Natural killer cell treated with Interleukin-12 subunit alpha and Interleukin-12 subunit beta and Interleukin-15 and Interleukin-18, amount 100 ng/mL, for 72 hours (primary cell): ENCODE measurements at regions not wholly inside any gene's neighbourhood (a gene's known extent, or its start where the extent isn't known, plus 50 kb on each side); places are given as distances from the start of the nearest gene placed in this dataset.

Experiments
- ATAC-seq, 2 donors: fragments of 150-1000 bp; cut with Tn5 transposase in 1 of 2; sonication (Bioruptor Pico), chemical (Tn5 transposase) in 1 of 2; 2 replicates each; pipeline ENCODE4 v1.10.0; 2021
- DNase-seq: peaks from one replicate; pipeline ENCODE4 v3.0.0; 2022; ENCODE audit warnings: low spot score
- H3K27ac Mint-ChIP-seq, 2 donors: 1 replicate in 1 of 2; 2 replicates in 1 of 2; pipeline ENCODE4 v1.8.0; 2022; ENCODE audit warnings: mixed read lengths in 2 of 2, mild to moderate bottlenecking in 1 of 2, moderate library complexity in 1 of 2
- H3K27me3 Mint-ChIP-seq, 2 donors: 1 replicate in 1 of 2; 2 replicates in 1 of 2; pipeline ENCODE4 v1.8.0; 2022; ENCODE audit warnings: mixed read lengths in 2 of 2
- H3K36me3 Mint-ChIP-seq: one replicate; pipeline ENCODE4 v1.8.0; 2022; ENCODE audit warnings: mixed read lengths
- H3K4me1 Mint-ChIP-seq, 2 donors: 1 replicate in 1 of 2; 2 replicates in 1 of 2; pipeline ENCODE4 v1.8.0; 2022; ENCODE audit warnings: low read depth in 2 of 2, mixed read lengths in 2 of 2, mild to moderate bottlenecking in 1 of 2
- H3K4me3 Mint-ChIP-seq: one replicate; pipeline ENCODE4 v1.8.0; 2022; ENCODE audit warnings: mixed read lengths
- H3K9me3 Mint-ChIP-seq: 2 replicates; pipeline ENCODE4 v1.8.0; 2022; ENCODE audit warnings: mixed read lengths

DNA sequence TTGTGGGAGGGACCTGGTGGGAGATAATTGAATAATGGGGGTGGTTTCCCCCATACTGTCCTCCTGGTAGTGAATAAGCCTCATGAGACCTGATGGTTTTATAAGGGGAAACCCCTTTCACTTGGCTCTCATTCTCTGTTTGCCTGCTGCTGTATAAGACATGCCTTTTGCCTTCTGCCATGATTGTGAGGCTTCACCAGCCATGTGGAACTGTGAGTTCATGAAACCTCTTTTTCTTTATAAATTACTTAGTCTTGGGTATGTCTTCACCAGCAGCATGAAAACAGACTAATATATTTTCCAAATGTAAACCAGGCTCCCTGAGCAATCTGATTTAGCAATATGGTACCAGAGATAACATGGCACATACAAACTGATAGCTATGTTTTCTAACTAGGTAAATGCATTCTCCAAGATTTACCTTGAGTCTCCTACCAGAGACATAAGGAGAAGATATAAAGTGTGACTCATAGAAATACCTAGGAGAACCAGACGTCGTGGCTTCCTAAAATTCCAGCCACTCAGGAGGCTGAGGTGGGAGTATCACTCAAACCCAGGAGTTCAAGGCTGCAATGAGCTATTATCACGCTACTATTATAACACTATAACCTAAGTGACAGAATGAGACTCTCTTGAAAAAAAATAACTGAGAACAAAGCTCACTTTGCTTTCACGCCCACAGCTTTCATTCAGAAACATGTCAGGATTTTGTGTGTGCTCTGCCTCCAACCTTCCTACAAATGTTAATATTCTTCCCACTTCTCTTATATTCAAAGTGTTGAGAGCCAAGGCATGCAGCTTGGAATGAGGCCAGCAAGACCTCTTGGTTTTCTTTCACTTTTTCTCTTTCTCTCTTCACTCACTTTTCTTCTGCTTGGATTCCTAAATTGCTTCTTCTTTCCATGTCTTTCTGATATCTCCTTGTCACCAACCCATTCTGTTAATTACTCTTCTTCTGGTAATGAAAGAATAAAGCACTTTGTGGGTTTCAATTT, 263.9 kb upstream of the UBE2E3 start:
- no peak overlapping the region for H3K27ac Mint-ChIP-seq
- DNase-seq (no peak), ATAC-seq (no peak)
- peaks cover 4 to 15% of the 10 kb centered on the region in 2 donors for H3K27me3 Mint-ChIP-seq
- no peaks in the 10 kb centered on the region for H3K36me3 Mint-ChIP-seq
- H3K4me1 Mint-ChIP-seq = no peaks in the 10 kb centered on the region
- peaks cover 7% of the 10 kb centered on the region for H3K9me3 Mint-ChIP-seq
- no peak overlapping the region for H3K4me3 Mint-ChIP-seq

DNA sequence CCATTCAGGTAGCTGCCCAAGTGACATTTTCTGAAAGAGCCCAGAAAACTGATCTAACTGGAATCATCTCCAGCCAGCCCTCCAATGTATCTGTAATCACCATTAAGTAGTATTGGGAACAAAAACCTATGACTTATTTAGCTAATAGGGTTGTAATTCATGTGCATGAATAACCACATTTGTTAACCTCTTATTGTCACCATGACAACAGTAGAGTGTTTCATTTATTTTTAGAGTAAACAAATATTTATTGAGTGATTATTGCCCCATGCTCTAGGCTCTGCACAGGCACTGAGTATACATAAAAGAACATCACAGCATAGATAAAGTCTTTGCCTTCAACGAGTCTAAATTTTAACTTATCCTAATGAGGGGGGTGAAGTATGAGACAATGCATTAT, 265.4 kb upstream of the UBE2E3 start:
- no peaks in the 10 kb centered on the region for H3K4me1 Mint-ChIP-seq
- H3K4me3 Mint-ChIP-seq = no peak overlapping the region
- no peak overlapping the region for H3K27ac Mint-ChIP-seq
- H3K36me3 Mint-ChIP-seq = no peaks in the 10 kb centered on the region
- H3K27me3 Mint-ChIP-seq = peaks cover 4 to 15% of the 10 kb centered on the region in 2 donors
- ATAC-seq = no peak
- DNase-seq = no peak
- peaks cover 7% of the 10 kb centered on the region for H3K9me3 Mint-ChIP-seq

DNA sequence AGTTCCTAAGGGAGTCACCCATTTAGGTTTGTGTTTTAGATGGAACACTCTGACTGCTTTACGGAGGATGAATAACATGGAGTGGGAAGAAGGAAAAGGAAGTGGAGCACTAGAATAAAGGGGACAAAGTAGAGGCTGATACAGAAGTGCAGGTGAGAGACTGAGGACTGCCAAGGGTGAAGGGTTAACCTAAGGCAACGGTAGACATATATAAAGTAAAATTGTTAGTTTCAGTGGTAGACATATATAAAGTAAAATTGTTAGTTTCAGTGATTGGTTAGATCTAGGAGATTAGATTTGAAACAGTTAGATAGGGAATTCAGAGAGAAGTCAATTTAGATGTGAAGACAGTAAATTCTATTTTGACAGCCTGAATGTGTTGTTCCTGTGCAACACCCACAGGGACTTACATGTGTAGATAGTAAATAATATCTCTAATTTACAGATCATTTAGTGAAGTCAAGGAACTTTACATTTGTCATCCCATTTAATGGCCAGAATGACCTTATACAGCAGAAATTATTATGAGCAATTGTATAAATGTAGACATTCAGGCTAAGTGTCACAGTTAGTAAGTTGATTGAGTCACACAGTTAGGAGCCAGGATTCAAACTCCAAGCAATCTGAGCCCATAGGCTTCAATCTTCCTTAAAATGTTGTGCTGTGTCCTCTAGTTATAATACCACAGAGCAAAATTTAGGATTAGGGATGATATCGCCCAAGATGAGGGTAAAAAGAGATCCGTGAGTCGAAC, 270.8 kb upstream of the UBE2E3 start:
- Mint-ChIP-seq H3K36me3 (no peaks in the 10 kb centered on the region), H3K27me3 (peaks cover 0 to 13% of the 10 kb centered on the region in 2 donors), H3K27ac (no peak overlapping the region), H3K4me1 (no peaks in the 10 kb centered on the region), H3K9me3 (peaks cover 4% of the 10 kb centered on the region), H3K4me3 (no peak overlapping the region)
- ATAC-seq = no peak
- DNase-seq = no peak

DNA sequence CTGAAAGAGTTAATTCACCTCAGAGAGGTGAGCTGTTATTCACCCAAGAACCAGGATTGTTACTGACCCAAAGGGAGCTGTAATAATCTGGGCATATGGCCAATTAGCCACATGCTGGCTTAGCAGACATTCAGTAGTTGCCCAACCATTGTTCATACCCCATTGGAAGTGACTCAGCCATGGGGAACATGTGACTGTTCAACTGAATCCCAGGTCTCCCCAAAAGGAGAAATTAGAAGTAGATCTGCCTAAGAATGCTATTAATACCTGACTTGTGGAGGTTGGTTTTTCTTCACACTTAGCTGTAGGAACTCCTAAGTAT, 272.6 kb upstream of the UBE2E3 start:
- Mint-ChIP-seq H3K4me1 (no peaks in the 10 kb centered on the region), H3K4me3 (no peak overlapping the region), H3K27me3 (peaks cover 0 to 13% of the 10 kb centered on the region in 2 donors), H3K9me3 (peaks cover 2% of the 10 kb centered on the region), H3K36me3 (no peaks in the 10 kb centered on the region), H3K27ac (no peak overlapping the region)
- ATAC-seq (no peak), DNase-seq (no peak)

DNA sequence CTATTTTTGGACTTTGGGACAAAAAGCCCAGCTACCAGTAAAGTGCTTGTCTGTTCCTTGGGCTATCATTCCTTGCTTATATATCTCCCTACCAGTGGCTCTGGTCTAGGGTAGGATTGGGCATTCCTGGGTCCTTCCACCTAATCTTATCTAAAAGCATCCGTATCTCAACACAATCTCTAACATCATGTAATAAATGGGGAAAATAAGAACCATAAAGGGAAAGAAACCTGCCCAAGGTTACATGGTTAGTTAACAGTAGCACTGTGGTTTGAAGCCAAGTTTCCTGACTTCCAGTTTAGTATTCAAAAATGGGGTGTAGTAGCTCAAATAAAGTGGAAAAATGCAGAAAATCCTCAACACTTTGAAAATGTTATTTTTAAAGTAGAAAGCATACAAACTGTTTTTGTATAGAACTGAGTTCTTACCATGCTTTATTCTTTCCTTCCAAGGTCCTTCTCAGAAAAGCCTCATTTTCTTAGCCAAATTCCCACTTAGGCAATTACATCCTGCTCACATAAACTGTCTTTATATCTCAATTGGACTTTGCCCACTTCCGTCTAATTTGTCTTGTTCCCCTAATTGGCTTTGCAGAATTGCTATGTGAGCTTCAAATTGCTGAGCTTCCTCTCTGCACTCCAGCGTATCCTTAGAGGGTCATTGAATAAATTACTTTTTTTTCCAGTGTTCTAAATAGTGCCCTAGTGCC, 273.1 kb upstream of the UBE2E3 start:
- no peak overlapping the region for H3K27ac Mint-ChIP-seq
- DNase-seq (no peak), ATAC-seq (no peak)
- H3K4me1 Mint-ChIP-seq = no peaks in the 10 kb centered on the region
- peaks cover 0 to 10% of the 10 kb centered on the region in 2 donors for H3K27me3 Mint-ChIP-seq
- no peaks in the 10 kb centered on the region for H3K36me3 Mint-ChIP-seq
- H3K9me3 Mint-ChIP-seq = no peaks in the 10 kb centered on the region
- H3K4me3 Mint-ChIP-seq = no peak overlapping the region

DNA sequence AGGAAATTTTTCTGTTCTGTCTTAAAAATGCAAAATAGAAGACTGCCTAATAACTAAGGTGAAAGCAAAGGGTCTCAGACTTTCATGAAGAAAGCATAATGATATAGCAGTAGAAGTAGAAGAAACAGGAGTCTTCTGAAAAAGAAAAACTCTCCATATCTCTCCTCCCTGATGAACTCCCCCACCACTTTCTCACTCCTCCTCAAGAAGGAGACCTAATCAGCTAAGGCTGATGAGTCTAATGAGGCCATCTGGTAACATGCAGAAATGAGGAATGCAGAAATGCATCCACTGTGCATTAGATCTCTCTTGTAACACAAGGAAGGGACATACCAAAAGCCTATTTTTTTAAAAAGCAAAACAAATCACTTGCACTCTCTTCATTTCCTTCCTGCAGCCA, 273.7 kb upstream of the UBE2E3 start:
- Mint-ChIP-seq H3K4me1 (no peaks in the 10 kb centered on the region), H3K36me3 (no peaks in the 10 kb centered on the region), H3K4me3 (no peak overlapping the region), H3K27me3 (peaks cover 0 to 6% of the 10 kb centered on the region in 2 donors), H3K9me3 (no peaks in the 10 kb centered on the region), H3K27ac (no peak overlapping the region)
- DNase-seq (no peak), ATAC-seq (no peak)

DNA sequence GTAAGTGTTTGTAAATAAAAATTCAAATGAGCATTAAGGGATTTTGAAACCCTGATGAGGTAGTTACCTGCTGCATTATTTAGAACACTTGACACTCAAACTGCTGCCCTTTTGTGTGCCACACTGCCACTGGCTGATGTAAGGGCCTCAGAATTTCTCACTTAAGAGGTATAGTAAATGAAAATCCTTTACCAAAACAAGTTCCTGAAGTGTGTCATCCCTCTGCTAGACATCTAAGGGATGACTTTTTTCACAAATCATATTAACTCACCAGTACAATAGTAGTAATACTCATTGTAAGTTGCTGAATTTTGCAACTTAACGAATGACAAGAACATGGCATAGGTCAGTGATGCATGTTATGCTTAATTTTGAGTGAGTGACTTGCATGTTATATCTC, 274.9 kb upstream of the UBE2E3 start:
- Mint-ChIP-seq H3K4me3 (no peak overlapping the region), H3K27me3 (peaks cover 0 to 6% of the 10 kb centered on the region in 2 donors), H3K27ac (no peak overlapping the region), H3K9me3 (no peaks in the 10 kb centered on the region), H3K36me3 (no peaks in the 10 kb centered on the region), H3K4me1 (no peaks in the 10 kb centered on the region)
- ATAC-seq (no peak), DNase-seq (no peak)

DNA sequence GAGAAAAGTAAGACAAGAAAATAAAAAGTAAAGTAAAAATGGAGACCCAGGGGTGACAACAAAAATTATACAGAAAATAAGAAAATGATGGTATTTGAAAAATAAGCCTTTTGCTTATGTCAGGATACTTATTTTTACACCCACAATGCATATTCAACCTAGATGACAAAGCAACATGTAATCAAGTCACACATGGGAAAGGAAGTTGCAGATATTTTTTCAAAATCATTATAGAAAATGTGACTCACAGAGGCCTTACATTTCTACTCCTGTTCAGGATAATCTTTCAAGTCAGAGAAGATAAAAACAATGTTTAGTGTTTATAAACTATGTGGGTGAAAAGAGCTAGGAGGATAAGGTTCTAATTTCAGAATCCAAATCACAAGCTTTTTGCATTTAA, 275.3 kb upstream of the UBE2E3 start:
- Mint-ChIP-seq H3K4me1 (no peaks in the 10 kb centered on the region), H3K4me3 (no peak overlapping the region), H3K36me3 (no peaks in the 10 kb centered on the region), H3K9me3 (no peaks in the 10 kb centered on the region), H3K27me3 (peaks cover 0 to 6% of the 10 kb centered on the region in 2 donors), H3K27ac (no peak overlapping the region)
- no peak for DNase-seq
- no peak for ATAC-seq

DNA sequence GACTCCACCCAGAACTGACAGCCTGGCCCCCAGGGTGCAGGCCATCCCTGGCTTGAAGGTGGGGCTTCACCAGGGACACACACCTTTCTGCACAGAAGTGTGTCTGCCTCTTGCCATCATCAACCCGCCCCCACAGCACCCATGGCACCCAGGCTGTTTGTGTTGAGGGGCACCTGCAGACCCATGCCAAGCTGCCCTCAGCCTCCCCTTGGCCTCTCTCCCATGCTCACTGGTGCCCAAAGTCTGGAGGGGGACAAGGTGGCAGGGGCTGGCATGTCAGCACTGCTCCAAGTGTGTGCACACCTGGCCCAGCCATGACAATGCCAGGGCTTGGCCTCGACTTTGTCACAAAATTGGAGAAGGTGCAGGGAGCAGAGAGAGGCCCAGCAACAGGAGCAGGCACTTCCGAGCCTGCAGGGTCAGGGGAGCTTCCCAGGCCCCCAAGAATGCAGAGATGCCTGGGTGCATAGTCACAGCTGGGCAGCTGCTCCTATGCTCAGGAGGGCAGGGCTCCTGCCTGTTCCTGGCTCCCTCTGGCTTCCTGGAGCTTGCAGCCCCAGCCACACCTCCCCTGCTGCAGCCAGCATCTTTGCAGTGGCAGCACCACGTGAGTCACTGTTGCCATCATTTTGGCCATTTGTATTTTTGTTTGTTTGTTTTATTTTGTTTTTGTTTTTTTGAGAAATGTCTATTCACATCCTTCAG, 280.6 kb upstream of the UBE2E3 start:
- Mint-ChIP-seq H3K9me3 (no peaks in the 10 kb centered on the region), H3K27ac (no peak overlapping the region), H3K36me3 (no peaks in the 10 kb centered on the region), H3K27me3 (no peaks in the 10 kb centered on the region), H3K4me1 (no peaks in the 10 kb centered on the region), H3K4me3 (no peak overlapping the region)
- DNase-seq = no peak
- ATAC-seq = peak; percentile 27 to 60

DNA sequence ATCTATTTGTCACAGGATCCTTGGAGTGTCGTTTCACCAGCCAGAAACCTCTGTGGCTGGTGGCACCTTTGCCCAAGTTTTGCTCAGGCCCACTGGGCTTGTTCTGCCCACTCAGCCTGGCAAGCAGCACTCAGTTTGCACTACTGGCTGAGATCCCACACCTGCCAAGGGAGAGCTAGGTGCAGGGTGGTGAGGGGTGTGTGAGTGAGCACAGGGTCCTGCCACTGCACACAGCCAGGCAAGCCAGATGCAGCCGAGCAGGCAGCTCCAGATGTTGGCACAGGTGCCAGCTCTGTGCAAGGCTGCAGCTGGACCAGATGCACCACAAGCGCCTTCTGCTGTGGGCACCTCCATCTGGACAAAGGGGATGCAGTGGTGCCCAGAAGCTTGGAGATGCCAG, 281.7 kb upstream of the UBE2E3 start:
- no peaks in the 10 kb centered on the region for H3K9me3 Mint-ChIP-seq
- DNase-seq (no peak), ATAC-seq (peak; percentile 31 to 53)
- H3K36me3 Mint-ChIP-seq = no peaks in the 10 kb centered on the region
- H3K27ac Mint-ChIP-seq = no peak overlapping the region
- no peaks in the 10 kb centered on the region for H3K27me3 Mint-ChIP-seq
- H3K4me3 Mint-ChIP-seq = no peak overlapping the region
- no peaks in the 10 kb centered on the region for H3K4me1 Mint-ChIP-seq

DNA sequence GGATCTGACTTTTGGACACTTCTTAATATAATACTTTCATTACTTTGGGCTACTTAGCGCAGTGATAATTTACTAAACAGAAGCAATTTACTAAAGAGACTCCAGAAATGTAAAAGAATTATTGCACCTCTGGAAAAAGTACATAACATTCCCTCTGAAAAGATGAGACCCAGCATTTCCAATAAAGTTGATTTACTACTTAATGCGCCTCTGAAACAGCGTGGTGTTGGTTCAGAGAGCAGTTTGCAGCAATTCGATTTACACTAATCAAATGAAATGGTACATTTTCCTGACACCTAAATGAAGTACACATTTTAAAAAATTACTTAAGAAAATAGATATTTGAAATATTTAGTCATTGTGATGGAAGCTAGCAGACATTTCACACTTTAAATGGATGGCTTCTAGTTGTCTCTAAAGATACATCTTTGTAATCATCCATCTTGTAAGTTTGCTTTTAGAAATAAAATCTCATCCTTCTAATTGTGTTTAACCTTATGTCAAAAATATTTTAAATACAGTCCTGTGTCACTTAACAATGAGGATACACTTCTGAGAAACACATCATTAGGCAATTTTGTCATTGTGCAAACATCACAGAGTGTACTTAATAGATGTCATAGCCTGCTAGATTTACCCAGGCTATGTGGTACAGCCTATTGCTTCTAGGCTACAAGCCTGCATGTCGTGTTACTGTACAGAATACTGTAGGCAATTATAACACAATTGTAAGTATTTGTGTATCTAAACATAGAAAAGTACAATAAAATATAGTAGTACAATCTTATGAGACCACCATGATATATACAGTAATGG, 284.6 kb upstream of the UBE2E3 start:
- no peaks in the 10 kb centered on the region for H3K9me3 Mint-ChIP-seq
- H3K27me3 Mint-ChIP-seq = no peaks in the 10 kb centered on the region
- H3K27ac Mint-ChIP-seq = no peak overlapping the region
- H3K36me3 Mint-ChIP-seq = no peaks in the 10 kb centered on the region
- ATAC-seq (no peak), DNase-seq (no peak)
- H3K4me1 Mint-ChIP-seq = no peaks in the 10 kb centered on the region
- H3K4me3 Mint-ChIP-seq = no peak overlapping the region

DNA sequence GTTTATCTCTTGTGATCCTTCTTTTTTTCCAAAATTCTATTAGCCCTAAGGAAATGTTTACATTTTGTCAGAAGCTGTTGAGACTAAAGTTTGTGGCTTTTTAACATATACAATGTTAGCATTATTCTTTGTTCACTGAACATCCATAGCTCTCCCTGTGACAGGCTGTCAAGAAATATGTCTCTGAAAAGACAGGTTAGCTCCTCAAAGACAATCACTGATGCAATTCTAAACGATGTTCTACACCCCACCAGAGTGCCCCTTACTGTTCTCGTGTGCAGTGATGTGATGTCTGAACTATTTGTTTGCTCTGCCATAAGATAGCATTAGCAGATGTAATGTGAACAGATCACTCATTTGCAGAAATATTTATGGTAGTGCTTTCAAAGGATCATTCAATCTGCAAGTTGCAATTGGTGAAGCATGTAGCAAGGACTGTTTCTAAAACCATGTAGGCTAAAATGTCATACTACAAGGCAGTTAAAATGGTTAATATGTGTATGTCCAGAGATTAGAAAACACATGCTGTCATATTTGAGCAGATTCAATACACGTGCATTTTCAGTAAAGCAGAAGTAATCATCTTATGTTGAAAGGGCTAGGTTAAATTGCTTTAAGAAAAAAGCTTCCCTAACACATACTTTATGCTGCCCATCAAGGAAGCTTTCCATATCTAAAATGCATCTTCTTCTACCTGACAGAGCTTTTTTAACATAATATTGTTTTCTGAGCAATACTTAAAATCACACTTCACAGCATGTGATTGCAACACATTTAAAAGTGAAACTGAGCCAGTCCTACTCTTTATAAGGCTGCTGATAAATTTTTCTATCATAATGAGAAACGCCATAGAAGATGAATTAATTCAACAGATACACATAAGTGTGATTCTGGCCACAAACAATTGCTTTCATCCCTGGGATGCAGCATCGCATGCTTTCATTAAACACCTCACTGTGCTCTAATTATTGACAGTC, 285.7 kb upstream of the UBE2E3 start:
- Mint-ChIP-seq H3K36me3 (no peaks in the 10 kb centered on the region), H3K27me3 (no peaks in the 10 kb centered on the region), H3K27ac (no peak overlapping the region), H3K4me3 (no peak overlapping the region), H3K9me3 (no peaks in the 10 kb centered on the region), H3K4me1 (no peaks in the 10 kb centered on the region)
- DNase-seq (no peak), ATAC-seq (no peak)
